GM21529 (cell line): ENCODE measurements at regions not wholly inside any gene's neighbourhood (a gene's known extent, or its start where the extent isn't known, plus 50 kb on each side); places are given as distances from the start of the nearest gene placed in this dataset.

ENCODE experiments used
- ATAC-seq: cut with Tn5 transposase; IDR thresholded peaks from one replicate; pipeline ENCODE4 v1.9.1; 2021; ENCODE audit not compliant: unreplicated experiment

DNA sequence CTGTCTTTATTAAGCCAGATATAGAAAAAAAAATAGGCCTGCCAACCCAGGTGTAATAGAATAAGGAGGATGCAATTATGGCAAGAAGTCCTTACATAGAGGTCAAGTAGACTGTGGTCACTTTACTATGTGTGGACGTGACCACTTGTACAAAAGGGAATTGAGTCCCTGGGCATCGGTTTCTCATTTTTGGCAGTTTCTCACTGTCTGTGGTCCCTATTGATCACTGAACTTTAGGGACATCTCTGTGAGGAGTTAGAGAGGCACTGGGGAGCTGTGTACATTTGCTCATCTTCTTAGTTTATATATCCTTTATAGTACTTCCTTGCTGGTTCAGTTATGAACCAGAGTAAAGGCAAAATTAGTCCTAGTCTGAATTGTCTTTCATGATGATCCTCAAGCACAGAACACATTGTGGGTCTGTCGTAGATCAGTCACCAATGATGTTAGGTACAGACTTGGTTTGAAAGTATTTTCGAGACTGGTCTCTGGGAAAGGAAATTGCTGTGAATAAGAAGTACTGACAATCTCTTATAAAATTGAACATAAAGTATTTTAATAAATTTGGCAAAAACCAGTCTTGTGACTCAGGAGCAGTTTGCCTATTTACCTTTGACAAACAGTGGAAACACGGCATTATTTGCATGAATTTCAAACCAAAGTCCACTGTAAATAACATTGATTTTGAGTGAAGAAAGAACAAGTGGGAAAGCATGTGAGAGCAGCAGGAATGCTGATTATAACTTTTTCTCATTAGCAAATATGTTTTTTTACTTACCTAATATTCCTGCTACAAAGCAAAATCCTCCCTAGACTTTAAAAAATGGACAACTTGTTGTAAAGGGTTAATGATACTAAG lies 218.9 kb upstream of the DPH6 start:
- no peak for ATAC-seq

DNA sequence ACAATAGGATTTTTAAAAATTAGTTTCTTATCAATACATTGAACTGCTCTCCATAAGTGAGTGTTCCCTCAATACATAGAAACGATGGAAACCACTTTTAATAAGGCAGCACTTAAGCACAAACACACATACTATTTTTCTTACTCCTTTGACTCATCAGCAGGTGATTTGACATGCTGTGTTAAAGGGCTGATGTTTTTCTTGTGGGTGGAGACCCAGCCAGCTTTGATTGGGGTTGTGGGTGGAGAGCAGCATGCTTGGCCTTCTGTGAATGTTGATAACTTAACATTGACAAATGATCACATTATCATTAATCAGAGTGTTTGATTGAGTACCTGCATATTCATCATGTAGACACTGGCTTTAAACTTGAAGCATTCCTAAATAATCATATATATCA lies 223.0 kb upstream of the DPH6 start:
- ATAC-seq = no peak

DNA sequence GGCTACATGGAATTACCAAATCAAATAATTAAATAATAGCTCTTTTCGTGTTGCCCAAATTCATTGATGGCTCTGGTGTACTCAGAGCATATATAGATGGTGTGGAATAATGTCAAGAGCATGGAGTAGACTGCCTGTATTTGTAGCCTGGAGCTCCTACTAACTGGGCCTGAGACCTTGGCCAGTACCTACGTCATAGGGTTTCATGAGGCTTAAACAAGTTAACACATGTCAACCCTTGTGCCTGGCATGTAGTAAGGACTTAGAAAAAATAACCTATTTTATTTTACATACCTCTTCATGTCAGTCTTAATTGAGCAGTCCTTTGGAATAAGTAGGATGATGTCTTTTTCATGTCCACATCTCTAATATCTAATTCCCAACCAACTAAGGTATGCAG lies 223.7 kb upstream of the DPH6 start:
- ATAC-seq = no peak

DNA sequence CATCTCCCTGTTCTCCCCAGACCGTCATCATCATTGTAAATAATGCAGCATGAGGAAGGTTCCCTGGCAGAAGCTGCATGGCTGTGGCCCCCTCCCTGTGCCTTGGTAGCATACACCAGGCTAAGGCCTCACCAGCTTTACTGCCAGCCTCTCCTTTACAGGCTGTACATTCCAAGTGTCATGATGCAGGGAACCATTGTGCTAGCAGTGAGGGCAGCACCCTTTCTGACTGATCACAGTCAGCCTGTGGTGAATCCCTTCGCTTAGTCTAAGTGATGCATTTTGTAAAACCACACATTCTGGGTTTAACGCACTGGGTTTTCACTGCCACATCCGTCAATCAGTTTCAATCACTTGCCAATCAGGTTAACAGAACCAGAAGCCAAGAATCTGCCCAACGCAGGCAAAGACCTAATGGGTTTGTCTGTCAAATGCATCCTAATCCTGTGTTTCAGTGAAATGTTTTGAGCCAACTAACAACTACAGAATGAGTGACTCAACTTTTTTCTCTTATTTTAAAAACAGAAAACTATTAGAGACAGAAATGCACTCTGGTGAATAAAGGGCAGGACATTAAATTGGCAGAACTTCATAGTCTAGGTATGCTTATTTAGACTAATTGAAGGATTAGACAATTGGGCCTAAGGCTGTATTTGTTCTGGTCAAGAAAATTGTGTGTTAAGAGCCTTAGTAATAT lies 225.9 kb upstream of the DPH6 start:
- no peak for ATAC-seq

DNA sequence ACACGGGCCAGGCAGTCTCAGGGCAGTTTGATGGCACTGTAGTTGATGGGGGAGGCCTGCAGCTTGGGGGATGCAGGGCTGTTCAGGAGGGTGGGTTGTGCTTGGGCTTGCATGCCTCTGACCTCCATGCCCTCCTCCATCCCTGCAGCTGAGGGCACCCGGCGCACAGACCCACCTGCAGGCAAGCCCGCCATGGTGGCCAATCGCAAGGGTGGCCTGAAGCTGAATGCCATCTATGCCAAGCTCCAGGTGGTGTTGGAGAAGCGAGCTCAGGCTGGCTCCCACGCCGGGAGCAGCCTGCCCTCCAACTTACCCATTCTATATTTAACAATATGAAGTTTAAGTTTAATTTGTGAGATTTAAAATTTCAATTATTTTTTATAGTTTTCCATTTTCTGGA lies 228.7 kb upstream of the DPH6 start:
- ATAC-seq = no peak

DNA sequence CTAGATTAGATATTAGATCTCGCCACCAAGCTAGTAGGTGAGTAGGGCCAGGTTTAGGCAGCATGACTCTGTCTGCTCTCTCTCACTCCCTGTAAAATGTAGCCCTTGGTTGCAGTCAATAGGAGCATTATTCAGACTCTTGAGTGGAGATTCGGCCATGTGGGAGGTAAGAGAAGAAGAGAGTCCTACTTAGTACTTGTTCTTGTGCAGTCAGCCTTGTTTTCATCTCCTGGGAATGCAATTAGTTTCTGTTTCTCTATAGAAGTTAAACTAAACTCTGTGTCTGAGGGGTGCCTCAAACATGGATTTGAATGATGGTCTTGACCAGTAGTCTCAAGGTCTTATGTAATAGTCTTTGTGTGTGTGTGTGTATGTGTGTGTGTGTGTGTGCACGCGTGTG lies 229.5 kb upstream of the DPH6 start:
- ATAC-seq = no peak

DNA sequence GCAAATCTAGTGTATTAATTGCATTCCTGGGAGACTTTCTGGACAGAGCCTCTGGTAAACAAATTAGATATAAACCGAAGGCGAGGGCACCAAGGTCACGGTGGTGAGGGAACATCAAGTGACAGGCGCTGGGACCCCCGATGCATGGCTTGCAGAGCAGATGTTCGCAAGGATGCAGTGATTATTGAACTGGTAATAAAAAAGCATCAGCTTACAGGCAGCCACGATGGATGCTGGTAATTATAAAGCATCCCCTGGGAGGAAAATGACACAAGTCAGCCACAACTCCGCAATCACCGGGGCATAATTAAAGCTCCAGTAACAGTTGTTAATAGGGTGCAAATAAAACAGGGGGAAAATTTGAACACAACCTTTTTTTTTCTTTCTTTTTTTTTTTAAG lies 231.1 kb upstream of the DPH6 start:
- ATAC-seq = no peak

DNA sequence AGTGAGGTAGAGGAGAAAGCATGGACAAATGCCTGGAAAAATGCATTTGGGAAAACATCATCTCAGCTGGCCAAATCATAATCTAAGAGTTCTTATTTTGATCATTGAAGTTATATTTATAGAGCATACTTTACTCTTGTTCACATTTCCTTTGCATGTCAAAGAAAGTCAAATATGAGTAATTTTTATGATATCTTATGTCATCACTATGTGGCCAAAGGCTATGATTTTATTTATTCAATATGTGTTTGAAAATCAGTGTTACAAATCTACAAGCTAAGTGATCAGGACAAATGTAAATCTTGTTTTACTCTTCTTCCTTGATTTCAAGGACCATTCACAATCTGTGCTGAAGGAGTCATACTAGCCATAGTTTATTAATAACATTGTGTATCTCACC lies 237.2 kb upstream of the DPH6 start:
- no peak for ATAC-seq

DNA sequence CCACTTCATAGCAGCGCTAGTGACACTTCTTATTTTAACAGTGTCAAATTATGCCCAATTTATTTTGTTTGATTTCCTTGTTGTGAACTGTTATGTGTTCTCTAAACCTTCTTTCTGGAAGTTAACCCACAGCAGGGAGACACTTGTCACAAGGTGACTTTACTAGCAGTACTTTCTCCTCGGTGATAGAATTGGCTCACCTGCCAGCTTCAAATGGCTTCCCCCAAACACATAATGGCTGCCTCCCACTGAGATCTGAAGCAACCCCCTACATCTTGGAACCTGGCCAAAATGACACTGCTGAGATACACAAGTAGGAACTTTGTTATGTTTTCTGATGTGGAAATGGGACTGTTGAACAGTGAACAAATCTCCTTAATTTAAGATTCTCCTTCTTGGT lies 238.8 kb upstream of the DPH6 start:
- ATAC-seq = no peak

DNA sequence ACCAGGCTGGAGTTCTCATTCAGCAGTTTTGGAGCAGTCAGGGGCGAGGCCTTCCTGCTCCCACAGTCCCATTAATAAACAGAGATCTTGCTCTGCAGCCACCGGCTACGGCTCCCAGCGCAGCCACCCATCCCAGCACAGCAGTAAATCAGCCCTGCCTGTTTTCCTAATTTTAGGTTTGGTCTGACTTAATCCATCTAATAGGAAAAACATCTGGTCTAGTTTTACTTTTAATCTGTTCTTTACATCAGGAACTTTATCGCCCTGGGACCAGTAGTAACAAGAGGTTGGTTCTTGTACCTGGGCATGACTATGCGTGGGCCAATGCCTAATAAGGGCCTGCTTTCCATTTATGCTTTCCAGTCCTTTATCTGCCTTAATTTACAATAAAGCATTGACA lies 264.0 kb upstream of the DPH6 start:
- no peak for ATAC-seq

DNA sequence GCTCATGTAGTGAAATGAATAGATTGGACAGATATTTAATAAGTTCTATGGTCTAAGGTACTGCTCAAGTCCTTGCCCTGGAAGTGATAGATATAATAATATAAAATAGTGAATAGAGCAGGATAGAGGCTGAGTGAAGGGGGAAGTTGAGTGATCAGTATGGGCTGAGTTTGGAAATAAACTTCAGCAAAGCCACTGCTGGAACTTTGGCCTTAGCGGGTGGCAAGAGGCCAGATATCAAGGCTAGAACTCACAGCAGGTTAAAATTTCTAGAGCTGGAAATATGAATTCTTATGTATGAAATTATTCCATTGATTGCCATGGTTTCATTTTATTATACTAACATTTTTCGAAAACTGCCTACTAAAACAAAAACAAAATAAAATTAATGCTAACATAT lies 267.6 kb upstream of the DPH6 start:
- no peak for ATAC-seq

DNA sequence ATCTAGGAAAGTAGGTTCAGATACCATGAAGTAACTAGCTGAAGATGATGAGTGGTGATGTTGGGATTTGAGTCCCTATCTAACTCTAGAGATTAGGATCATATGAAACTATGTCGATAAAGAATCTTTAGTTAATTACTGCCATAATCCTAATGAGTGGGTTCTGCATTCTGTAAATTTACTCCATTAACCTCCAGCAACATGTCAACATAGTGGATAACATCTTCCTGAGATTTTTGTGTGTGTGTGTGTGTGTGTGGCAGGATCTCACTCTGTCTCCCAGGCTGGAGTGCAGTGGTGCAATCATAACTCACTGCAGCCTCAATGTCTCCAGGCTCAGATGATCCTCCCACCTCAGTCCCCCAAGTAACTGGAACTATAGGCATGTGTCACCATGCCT lies 272.9 kb upstream of the DPH6 start:
- no peak for ATAC-seq

DNA sequence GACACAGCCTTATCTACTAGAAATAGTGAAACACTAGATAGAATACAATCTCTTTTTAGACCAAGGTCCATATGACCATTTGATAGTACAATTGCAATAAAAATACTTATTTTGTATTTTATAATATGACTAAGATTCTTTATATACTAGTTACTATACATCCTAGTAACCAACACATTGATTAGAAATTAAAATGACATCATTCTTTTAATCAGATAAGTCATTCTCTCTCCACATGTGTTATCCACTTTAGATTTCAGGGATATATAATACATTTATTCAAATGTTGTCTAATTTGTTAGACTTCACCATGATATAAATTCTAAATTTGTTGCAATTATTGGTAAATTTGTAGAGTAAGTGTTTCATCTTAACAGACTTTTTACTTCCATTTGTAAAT lies 276.2 kb upstream of the DPH6 start:
- ATAC-seq = no peak

DNA sequence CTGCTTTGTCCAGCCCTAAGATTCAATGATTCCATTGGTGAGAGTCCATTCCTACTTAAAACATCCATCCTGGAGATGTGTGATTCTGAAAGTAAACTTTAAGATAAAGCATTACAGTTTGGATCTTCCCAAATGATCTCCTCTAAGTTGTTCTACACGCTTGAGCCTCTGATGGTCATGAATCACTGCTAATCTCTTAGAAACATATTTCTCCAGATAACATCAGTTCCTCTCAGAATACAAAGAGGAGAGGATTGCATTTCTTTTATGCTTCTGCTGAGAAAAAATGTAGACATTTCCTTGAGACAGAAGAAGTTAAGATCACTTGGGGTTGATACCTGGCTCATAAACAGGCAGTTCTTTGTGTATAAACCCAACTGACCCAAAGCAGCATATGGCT lies 281.2 kb upstream of the DPH6 start:
- no peak for ATAC-seq

DNA sequence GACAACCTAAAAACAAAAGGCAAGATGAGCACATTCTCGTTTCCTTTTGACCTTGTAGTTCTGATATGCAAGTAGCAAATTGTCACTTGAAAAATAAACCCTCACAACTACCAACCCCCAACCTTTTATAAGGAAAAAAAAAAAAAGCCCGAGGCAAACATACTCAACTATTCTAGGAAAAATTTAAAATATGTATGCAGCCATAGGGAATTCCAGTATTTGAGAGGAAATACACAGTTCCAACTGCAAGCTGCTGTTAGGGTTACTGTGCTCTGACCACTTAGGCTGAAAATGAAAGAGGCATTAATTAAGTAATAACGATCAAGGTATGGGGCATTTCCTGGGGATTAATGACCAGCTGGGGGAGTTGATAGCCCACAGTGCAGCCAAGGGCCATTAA lies 281.9 kb upstream of the DPH6 start:
- no peak for ATAC-seq

DNA sequence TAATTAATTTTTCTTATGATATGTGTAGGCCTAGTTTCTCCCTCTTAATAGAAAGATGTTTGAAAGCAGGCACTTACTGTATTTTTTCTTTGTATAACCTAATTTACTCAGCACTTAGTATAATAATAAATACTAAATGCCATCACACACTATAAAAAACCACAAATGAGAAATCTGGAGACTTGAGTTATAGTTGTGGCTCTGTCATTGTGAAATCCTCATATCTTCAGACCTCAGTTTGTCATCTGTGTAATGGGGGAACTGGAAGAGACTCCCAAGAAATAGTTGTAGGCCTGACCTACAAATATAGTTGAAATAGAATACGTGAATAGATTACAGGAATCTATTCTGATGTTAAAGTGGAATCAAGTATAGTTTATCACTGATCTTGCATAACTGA lies 287.6 kb upstream of the DPH6 start:
- no peak for ATAC-seq

DNA sequence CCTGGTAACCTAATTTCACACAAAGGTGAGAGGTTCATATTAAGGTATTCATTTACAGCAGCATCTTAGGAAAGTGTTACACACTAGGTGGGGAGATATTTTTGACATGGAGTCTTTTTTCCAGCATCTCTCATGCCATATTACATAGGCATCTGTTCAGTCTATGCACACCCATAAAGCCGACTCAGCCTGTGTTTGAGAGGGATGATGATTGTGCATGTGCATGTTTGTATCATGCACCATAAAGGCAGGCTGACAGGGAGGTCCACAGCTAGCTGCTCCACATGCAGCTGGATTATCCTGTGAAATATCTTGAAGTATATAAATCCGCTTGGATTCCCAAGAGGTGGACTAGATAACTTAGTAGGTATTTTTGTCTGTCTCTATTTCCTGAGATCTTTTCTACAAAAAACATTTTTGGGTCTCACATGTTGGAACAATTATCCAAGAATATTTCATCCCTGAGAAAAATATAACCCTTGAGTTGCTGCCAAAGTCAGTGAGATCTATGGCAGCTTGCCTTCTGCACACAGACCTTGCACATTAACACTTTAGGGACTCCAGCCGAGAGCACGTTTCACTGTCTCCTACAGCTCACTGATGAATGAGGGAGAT lies 288.4 kb upstream of the DPH6 start:
- ATAC-seq = no peak

DNA sequence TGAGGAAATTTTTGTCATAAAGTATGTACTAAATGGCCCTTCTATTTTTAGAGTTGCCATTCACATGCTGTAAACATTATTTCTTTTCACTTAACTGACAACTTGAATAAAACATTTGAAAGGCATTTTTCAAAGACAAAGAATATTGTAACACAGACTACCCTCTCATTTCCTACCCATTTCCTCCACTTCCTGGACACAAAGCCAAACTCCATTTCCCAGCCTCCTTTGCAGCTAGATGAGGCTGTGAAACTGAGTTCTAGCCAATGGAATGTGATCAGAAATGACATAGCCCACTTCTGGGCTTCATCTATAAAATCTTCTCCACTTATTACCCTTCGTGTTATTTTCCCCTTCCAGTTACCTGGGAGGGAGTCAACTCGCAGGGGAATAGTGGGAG lies 288.9 kb upstream of the DPH6 start:
- no peak for ATAC-seq

DNA sequence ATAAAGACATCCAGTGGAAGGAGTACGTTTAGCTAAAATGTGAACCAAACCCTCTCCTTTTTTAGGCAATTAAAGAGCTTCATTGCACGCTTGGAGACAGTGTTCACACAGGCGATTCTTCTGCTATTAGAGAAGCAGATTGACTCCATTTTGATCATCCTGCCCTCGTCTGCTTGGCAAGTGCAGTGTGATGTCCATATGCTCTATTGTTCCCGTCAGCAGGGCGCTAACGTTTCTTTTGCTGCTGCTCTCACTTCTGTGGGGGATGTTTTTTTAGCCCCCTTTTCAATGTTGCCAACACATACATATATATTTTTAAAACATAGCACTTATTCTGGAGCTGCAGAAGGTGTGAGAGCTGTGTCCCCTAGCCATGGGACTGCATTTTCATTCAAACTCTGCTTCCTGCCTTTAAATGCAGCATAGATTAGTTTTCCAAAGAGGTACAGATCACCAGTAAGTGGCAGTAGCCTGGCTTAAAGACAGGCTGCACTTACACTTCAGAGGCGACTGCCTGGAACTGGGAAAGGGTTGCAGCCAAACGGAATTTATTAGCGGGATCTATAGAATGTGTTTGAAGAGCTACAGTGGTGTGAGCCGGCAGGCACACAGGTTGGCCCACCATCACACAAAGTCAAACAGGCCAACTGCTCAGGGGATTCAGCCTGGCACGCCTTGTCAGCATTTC lies 292.6 kb upstream of the DPH6 start:
- no peak for ATAC-seq

DNA sequence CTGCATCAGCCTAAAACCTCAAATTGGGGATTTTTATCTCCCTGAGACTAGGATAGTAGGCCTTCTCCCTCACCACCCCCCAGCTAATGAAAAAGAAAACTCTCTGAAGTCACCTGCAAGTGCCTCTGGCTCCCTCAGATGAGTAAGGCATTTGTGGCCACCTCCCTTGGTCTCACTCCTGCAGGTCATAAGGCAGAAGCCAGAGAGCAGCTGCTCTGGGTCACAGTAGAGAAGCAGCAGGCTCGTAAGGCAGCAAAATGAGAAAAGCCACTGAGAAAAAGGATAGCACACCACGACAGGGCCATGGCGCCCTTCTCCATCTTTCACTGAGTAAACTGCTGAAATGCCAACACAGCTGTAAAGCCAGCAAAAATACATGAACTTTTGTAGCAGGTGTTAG lies 296.7 kb upstream of the DPH6 start:
- ATAC-seq = no peak

DNA sequence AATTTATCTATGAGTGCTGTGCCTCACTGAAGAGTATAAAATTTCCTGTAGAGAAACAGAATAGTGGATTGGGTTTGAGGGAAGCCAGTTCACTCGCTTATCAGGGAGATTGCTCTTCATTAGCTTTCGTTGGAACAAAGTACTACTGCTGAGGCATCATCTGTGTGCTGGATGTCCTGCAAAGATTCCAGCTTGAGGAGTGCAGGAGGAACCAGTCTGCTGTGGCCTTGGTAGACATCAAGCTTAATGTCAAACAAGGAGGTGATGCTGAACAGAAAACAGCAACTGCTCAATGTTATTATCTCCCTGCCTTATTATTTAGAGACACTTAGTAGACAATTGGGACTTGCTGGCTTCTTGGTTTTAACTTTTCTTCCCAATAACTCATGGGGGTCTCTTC lies 297.5 kb upstream of the DPH6 start:
- no peak for ATAC-seq

DNA sequence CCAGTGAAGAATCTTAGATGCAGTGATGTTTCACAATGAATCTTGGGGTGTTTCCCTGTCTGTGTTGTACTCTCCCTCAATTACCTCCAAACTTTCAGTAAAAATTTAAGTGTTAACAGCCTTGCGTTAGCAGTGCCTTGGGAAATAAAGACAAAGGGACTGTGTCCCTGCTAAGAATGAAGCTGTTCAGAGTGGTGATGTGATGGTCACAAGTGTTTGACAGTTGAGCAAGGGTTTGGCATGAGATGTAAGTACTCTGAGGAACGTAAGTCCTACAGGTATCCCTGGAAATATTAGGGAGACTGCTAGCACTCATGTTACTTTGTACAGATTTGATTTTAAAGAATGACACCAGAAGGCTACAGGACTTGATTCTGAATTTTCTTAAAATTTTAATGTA lies 304.3 kb upstream of the DPH6 start:
- no peak for ATAC-seq
